Fibroblast of the conjunctiva (primary cell): ENCODE measurements at regions not wholly inside any gene's neighbourhood (a gene's known extent, or its start where the extent isn't known, plus 50 kb on each side); places are given as distances from the start of the nearest gene placed in this dataset.
"Not testable (repeated sequence)": the region's sequence is repeated elsewhere in the genome, so short reads cannot be mapped to it uniquely, and the experiment has no call there.

Experiments
- DNase-seq: peaks from one replicate; pipeline ENCODE4 v3.0.0-alpha.2; 2010; ENCODE audit warnings: low read depth

- DNase-seq = no peak
Observed at GRCh38 chr13:20311596-20311995, 79.5 kb upstream of the GJB6 start.

DNA sequence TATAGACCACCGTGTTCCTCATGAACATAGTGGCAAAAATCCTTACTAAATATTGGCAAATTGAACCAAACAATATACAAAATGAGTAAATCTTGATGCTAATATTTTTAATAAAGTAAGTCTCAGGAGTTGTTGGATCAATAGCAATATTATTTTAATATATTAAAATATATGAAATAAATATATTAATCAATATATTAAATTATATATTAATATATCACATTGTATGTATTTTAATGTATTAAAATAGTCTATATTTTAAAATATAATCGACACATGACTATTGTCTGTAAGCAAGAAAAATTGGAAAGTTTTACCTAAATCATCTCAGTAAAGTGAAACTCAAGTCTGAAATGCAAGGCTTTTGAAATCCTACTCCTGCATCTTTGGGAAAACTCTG, 78.9 kb upstream of the GJB6 start:
- no peak for DNase-seq

- DNase-seq = no peak
Observed at GRCh38 chr13:20306039-20306438, 73.9 kb upstream of the GJB6 start.

DNA sequence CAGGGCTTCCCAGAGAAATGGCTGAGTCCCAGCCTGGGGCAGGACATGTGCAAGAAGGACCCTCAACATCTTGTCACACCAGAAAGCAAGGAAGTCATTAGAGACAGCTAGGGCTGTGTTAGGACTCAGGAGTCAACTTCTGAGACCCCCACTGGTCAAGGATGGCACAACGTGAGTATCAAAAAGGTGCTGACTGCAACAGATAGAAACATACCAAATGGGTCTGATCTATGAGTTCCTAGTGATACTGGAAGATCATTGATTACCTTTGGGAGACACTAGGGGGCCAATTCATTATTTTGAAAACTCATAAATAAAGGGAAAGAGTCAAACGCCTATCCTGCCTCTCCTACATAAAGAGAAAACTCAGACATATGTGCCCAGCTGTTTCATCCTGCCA, 73.5 kb upstream of the GJB6 start:
- no peak for DNase-seq

- DNase-seq = not testable (repeated sequence)
Observed at GRCh38 chr13:20304061-20304460, 71.9 kb upstream of the GJB6 start.

GRCh38 chr13:20303636-20304035, 71.5 kb upstream of the GJB6 start:
- DNase-seq = no peak

GRCh38 chr13:20301403-20302071, 69.4 kb upstream of the GJB6 start:
- DNase-seq = no peak

DNA sequence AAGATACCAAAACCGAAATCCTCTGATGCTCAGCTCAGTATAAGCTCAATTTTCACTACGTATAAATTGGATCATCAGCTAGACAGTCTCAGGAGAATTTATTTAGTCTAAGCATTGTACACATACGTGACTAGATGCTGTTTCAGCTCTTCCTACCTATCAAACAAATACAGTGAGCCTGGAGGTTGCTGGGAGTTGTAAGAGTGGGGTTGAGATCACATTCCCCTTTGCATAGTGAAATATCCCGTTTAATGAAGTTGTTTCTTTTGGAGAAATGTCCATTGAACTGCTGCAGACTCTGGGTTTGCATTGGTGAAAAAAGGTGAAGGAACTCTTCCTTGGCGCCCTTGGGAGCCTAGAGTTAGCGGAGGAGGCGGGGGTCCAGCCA, 68.9 kb upstream of the GJB6 start:
- DNase-seq = no peak

DNA sequence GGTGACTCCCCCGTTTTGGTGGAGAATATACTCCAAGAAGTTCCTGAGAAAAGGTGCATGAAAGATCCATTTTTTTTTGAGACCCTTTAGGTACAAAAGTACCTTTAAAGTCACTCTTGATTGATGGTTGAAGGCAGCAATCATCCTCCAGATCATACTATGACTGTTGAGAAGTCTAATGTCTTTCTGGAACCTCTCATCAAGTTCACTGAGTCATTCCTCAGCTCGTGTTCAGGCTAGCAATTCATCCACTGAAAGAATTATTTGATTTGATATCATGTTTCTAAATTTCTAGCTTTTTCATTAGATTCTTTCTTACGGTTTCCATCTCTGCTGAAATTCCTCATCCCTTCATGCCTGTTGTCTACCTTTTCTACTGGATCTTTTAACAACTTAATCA, 65.1 kb upstream of the GJB6 start:
- DNase-seq = no peak

GRCh38 chr13:20295956-20296355, 63.8 kb upstream of the GJB6 start:
- DNase-seq = no peak

GRCh38 chr13:20294497-20294896, 62.4 kb upstream of the GJB6 start:
- no peak for DNase-seq

- DNase-seq = not testable (repeated sequence)
Observed at GRCh38 chr13:20292301-20292700, 60.2 kb upstream of the GJB6 start.

GRCh38 chr13:20291675-20292074, 59.6 kb upstream of the GJB6 start:
- no peak for DNase-seq

GRCh38 chr13:20291037-20291436, 58.9 kb upstream of the GJB6 start:
- no peak for DNase-seq

DNA sequence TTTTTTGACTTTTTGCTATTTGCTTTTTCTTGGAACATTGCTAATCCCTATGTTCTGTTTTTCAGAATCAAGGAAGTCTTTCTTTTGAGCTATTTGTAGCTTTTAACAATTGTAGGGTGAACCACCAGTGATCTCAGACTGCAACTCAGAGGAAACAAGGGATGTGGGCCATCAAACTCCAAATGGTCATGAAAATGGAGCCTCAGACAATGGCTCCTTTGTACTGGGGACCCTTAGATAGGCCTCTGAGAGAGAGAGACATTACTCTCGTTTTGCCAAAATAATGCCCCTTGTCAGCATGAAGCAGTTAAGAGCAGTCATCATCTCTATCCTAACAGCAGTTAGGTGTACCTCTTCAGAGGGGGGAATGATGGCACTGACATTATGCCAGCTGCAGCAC, 56.4 kb upstream of the GJB6 start:
- DNase-seq = no peak

DNA sequence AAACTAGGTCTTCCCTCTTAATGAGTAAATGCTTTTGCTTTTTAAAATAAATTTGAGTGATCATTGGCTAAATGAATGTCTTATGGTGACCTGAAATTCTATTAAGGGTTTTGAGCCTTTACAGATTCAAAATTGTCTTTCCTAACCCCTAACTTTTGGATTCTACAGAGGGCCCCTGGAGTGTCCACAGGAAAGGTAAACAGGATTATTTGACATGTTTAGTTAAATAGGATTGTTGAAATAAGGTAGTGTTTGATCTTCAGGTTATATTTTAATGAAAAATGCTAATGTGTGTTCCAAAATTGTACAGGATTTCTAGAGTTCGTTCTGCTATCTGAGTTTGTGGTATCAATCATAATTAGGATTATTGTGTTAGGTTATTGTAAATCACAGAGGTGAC, 55.9 kb upstream of the GJB6 start:
- no peak for DNase-seq

GRCh38 chr13:20285530-20285929, 53.4 kb upstream of the GJB6 start:
- no peak for DNase-seq
